SW480 (cell line): ENCODE measurements at regions not wholly inside any gene's neighbourhood (a gene's known extent, or its start where the extent isn't known, plus 50 kb on each side); places are given as distances from the start of the nearest gene placed in this dataset.

Source experiments
- DNase-seq: peaks from one replicate; pipeline ENCODE4 v3.0.0-alpha.2; 2016; ENCODE audit warnings: low spot score

DNA sequence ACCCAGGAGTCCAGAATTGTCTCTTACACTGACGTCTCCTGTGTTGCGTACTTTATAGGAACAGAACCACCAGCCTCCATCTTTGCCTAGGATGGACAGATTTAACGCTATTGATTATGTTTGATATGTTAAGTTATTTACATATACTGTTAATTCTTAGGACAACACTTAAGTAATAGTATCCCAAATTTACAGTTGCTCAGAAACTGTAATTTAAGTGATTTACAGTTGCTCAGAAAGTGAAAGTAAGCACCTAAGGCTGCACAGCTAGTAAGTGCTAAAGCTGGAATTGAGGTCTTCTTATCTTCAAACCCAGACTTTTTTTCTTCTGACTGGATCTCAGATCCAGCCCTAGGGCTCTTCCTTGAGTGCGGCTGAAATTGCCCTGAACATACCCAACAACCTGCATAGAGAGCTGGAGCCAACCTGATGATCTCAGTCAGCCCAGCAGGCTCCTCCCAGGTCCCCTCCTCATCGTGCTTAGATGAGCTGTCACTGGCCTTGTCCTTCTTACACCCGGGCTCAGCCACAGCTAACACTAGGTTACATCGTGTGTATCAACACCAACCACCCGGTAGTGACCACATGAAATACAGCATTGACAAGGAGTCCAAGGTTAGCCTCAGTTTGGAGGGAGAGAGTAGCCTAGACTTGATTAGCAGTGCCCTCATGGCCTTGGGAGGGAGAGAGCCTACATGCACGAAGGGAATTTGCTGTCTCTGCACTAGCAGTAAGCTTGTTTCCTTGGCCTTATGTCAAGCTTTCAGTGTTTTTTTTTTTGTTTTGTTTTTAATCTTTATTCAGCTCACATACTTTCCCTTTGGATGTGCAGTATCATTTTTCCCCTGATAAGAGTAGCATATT lies 111.1 kb upstream of the ARHGAP5 start:
- peak; percentile 41 for DNase-seq

DNA sequence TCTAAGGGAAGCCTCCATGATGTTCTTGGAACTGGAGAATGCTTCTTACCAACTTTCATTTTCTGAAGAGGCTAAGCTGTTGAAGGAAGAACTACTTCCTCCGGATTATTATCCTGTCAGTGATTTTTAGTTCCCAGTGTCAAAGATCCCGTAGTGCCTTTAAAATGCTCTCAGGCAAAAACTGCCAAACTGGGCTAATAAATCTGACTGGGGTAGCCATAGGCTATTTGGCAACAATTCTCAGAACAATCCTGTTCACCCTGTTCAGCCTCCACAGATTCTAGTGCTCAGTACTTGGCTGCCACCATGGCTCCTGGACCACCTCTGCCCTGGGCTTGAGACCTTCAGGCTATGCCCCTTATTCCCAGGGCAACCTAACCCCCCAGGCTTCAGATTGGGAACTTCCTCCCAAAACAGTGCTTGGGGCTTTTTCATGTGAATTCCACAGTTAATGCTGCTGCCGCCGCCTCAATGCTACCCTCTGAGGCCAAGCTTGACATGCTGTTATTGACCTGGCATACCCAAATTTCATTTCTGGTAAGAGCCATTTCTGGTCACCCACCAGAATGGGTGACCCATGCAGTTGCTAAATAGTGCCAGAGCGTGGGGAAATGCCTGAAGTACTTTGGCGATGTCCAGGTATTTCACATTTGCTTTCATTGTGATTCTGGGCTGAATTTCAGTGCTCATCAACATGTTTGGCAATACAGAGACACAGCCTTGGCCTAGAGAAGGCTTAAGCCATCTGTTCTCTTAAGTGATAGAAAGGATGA lies 110.0 kb upstream of the ARHGAP5 start:
- no peak for DNase-seq

- DNase-seq: peak; percentile 50
Observed at GRCh38 chr14:31967669-31967975, 109.5 kb upstream of the ARHGAP5 start.

DNA sequence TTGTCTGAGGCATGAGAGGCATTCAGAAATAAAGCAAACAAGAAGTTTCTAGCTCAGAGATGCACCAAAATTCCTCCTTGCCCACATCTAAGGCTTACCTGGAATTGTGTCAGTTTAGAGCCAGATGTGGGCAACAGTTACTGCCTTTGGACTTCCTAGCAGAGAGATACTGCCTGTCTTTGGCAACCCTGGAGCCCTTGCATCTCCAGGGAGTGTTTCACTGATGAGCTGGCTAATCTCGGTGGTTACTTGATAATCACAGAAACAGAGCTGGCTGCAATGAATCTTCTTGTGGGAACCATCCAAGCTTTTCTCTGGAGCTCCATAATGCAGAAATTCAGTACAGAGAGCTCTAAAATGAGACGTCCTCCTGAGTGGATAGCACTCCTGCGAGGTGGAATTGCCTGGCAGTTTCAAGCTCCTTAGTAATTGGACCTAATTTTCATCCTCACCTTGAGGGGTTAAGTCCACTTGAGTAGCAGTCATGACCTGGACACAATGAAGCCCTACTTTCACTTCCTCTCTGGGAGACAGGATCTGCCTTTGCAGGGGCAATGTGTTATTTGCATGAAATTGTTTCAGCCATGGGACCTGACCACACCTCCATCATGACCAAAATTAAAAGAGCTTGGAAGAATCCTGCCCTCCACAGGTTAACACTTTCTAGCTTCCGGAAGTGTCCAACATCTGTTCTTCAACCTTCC lies 108.8 kb upstream of the ARHGAP5 start:
- peak; percentile 89 for DNase-seq

DNA sequence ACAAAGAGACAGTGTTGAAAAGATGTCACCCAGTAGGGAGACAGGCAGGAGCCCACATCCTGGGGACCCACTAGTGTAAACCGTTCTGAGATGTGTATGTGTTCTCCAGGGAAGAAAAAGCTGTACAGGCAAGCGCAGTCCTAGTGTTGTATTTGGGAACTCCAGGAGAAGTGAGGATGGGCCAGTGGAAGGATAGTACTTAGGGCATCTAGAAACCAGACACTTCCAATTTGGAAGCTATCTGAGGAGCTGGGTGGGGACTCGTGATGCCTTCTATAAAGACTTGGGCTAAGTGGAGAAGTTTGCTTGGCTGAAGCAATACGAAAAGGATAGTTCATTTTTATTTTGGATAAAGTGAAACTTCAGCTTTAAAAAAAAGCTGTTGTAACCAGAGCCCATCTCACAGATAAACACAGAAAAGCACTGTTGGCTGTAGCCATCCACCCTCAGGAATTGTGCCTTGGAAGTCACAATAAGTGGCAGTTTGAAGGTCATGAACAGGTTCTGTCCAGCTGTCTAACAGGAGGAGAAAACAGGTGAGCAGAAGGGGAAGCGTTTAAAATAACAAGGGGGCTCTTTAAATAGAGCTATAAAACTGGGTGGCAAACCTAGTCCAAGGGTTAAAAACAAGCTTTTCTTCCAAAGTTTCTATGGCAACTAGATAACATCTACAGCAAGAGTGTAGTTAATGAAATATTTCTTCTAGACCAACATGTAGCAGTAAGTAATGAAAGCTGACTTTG lies 108.0 kb upstream of the ARHGAP5 start:
- DNase-seq: peak; percentile 24

DNA sequence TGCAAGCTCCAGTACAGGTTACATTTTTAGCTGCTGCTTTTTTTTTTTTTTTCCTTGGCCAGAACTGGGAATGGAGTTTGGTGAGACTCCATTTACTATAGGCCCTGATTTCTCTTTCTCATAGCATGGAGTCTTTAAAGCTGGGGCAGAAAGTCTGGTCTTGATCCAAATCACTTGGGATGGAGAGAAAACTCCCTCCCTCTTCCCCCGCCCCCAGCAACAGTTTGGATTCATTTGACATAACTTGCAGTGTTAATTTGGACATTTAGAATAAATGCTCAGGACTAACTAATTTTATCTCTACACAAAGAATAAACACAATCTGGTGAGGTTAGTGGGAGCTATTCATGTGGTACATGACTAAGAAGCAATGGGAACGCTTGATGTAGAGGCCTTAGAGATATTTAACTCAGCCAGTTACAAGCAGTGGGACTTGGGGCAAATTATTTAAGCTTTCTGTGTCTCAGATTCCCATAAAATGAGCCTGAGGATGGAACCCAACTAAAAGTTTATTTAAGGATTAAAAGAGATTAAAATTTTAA lies 107.3 kb upstream of the ARHGAP5 start:
- no peak for DNase-seq

GRCh38 chr14:31970744-31971143 lies 106.4 kb upstream of the ARHGAP5 start:
- no peak for DNase-seq

DNA sequence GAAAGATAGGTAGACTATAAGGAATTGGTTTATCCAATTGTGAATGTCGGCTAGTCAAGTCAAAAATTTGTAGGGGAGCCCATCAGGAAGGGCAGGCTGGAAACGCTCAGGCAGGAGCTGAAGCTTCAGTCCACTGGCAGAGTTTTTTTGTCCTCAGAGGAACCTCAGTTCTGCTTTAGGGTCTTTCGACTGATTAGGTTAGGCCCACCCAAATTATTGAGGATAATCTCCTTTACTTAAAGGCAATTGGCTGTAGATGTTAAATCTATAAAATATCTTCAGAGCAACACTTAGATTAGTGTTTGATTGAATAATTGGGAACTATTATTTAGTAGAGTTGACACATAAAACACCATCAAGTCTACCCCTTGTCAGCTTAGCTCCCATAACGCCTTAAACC lies 105.5 kb upstream of the ARHGAP5 start:
- no peak for DNase-seq

DNA sequence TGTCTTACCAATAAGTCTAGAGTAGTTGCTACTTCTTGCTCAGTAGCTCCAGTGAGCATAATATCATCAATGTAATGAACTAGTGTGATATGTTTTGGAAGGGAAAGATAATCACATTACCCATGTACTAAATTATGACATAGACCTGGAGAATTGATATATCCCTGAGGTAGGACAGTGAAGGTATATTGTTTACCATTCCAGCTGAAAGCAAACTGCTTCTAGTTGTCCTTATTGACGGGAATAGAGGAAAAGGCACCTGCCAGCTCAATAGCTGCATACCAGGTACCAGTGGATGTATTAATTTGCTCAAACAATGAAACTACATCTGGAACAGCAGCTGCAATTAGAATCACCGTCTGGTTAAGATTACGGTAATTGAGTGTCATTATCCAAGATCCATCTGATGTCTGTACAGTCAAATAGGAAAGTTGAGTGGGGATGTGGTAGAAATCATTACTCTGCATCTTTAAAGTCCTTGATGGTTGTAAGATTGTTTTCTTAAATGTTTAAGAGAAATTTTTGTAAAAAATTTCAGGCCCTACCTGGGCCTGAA lies 100.0 kb upstream of the ARHGAP5 start:
- no peak for DNase-seq

- DNase-seq: no peak
Observed at GRCh38 chr14:31978423-31978822, 98.7 kb upstream of the ARHGAP5 start.

GRCh38 chr14:31982642-31983041 lies 94.5 kb upstream of the ARHGAP5 start:
- DNase-seq: no peak

DNA sequence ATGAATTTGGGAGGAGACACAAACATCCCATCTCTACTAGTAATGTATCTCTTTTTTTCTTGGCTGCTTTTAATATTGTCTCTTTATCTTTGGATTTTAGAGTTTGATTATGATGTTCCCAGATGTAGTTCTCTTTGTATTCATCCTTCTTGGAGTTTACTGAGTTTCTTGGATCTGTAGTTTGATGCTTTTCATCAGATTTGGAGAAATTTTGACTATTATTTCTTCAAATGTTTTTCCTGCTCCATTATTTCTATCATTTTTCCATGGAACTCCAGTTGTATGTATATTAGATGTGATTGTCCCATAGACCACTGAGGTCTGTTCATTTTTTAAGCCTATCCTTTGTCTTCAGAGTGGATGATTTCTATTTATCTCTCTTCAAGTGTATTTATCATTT lies 90.7 kb upstream of the ARHGAP5 start:
- no peak for DNase-seq

DNA sequence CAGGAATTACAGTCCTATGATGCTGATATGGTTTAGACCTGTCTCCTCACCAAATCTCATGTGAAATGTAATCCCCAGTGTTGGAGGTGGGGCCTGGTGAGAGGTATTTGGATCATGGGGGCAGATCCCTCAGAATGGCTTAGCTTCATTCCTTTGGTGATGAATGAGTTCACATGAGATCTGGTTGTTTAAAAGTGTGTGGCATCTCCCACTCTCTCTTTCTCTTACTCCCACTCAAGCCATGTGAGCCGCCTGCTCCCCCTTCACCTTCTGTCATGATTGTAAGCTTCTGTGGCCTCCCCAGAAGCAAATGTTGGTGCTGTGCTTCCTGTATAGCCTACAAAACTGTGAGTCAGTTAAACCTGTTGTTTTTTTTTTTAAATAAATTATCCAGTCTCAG lies 89.4 kb upstream of the ARHGAP5 start:
- no peak for DNase-seq

GRCh38 chr14:31988244-31988643 lies 88.9 kb upstream of the ARHGAP5 start:
- no peak for DNase-seq

- DNase-seq: no peak
Observed at GRCh38 chr14:31990183-31990857, 86.8 kb upstream of the ARHGAP5 start.

GRCh38 chr14:31990926-31991572 lies 86.1 kb upstream of the ARHGAP5 start:
- DNase-seq: no peak

- DNase-seq: no peak
Observed at GRCh38 chr14:31992011-31992447, 85.1 kb upstream of the ARHGAP5 start.

- no peak for DNase-seq
Observed at GRCh38 chr14:31993521-31993951, 83.6 kb upstream of the ARHGAP5 start.

- no peak for DNase-seq
Observed at GRCh38 chr14:31994391-31995033, 82.6 kb upstream of the ARHGAP5 start.

GRCh38 chr14:32003585-32003984 lies 73.5 kb upstream of the ARHGAP5 start:
- no peak for DNase-seq
